Panc1 (cell line): ENCODE measurements at regions not wholly inside any gene's neighbourhood (a gene's known extent, or its start where the extent isn't known, plus 50 kb on each side); places are given as distances from the start of the nearest gene placed in this dataset.

Experiments
- ATAC-seq: fragments of 200-7000 bp; cut with Tn5 transposase; 2 replicates; pipeline ENCODE4 v1.9.1; 2020; ENCODE audit warnings: mild to moderate bottlenecking, moderate library complexity
- BruUV-seq: library from RNA; stranded (reverse); fragments of 400-500 nt; replicated peaks from 2 replicates; lab custom pipeline; 2021; lab: Mats Ljungman, UMichigan
- CTCF ChIA-PET: fragments of 300-600 bp; sonication (Branson Sonifier 250); formaldehyde crosslinking; loops from one replicate; lab custom pipeline; 2022; ENCODE audit warnings: antibody characterized with exemption; lab: Charles Lee
- POLR2A ChIA-PET: fragments of 300-600 bp; sonication (Branson Sonifier 250); formaldehyde crosslinking; loops from one replicate; lab custom pipeline; 2022; ENCODE audit warnings: antibody characterized with exemption; lab: Charles Lee
- DNase-seq: peaks from one replicate; pipeline ENCODE4 v3.0.0-alpha.2; 2010; ENCODE audit warnings: low read depth, low spot score
- H3K27ac ChIP-seq: 2 replicates; pipeline ENCODE4 v1.5.1; 2011; ENCODE audit warnings: mild to moderate bottlenecking, low read length, inconsistent platforms
- H3K27me3 ChIP-seq: fragments of 200-500 bp; sonication (Bioruptor generic); 2 replicates; pipeline ENCODE4 v1.6.0; 2014; ENCODE audit warnings: low read length, inconsistent platforms; ENCODE audit not compliant: control insufficient read depth, insufficient read depth
- H3K36me3 ChIP-seq: fragments of 200-500 bp; sonication (Bioruptor generic); 2 replicates; pipeline ENCODE4 v1.5.1; 2014; ENCODE audit warnings: inconsistent platforms, mild to moderate bottlenecking, low read length, moderate library complexity; ENCODE audit not compliant: control insufficient read depth, insufficient read depth
- H3K4me1 ChIP-seq: 2 replicates; pipeline ENCODE4 v1.5.1; 2011; ENCODE audit warnings: inconsistent platforms, mild to moderate bottlenecking, low read length, moderate library complexity; ENCODE audit not compliant: control insufficient read depth, insufficient read depth
- H3K4me3 ChIP-seq, 2 experiments: 2 replicates each; pipeline ENCODE4 v1.5.1; 2011 to 2012; ENCODE audit warnings: low read depth in 2 of 2, low read length in 2 of 2, mild to moderate bottlenecking in 2 of 2, inconsistent platforms in 1 of 2, moderate library complexity in 1 of 2
- H3K9me3 ChIP-seq: fragments of 200-500 bp; sonication (Bioruptor generic); 2 replicates; pipeline ENCODE4 v1.5.1; 2014; ENCODE audit warnings: low read depth, mild to moderate bottlenecking, inconsistent platforms, low read length, moderate library complexity; ENCODE audit not compliant: control insufficient read depth, insufficient read depth
- CTCF ChIP-seq: fragments of 450-650 bp; IDR thresholded peaks from 2 replicates; pipeline ENCODE4 v1.5.1; 2017; ENCODE audit warnings: mild to moderate bottlenecking
- POLR2AphosphoS5 ChIP-seq: IDR thresholded peaks from 2 replicates; pipeline ENCODE4 v1.6.1; 2012; ENCODE audit warnings: mild to moderate bottlenecking, low read depth, low read length, moderate library complexity
- REST ChIP-seq, 2 experiments: IDR thresholded peaks; 2 replicates each; pipeline ENCODE4 v1.6.1; 2011 to 2012; ENCODE audit warnings: low read depth in 2 of 2, control low read depth in 1 of 2, low read length in 1 of 2, mild to moderate bottlenecking in 1 of 2, moderate library complexity in 1 of 2; ENCODE audit not compliant: insufficient read depth in 1 of 2
- SIN3A ChIP-seq: IDR thresholded peaks from 2 replicates; pipeline ENCODE4 v1.6.1; 2012; ENCODE audit warnings: low read depth, mild to moderate bottlenecking, low read length, moderate library complexity, borderline replicate concordance; ENCODE audit not compliant: insufficient read depth
- TCF7L2 ChIP-seq: IDR thresholded peaks from 2 replicates; pipeline ENCODE4 v1.6.1; 2011; ENCODE audit warnings: mild to moderate bottlenecking, low read depth, low read length, inconsistent platforms
- in situ Hi-C: cut with HindIII; loops from 2 replicates; pipeline ENCODE4 v1.10.0; 2016; ENCODE audit warnings: low sequenced_read_pairs, low pct_unique_long_range_greater_than_20kb
- intact Hi-C: fragments of 100-400 bp; cut with micrococcal nuclease; formaldehyde crosslinking; loops from one replicate; pipeline ENCODE4 v1.10.0; 2022; ENCODE audit not compliant: unreplicated experiment

- TF ChIP-seq TCF7L2 (no peak), CTCF (no peak), POLR2AphosphoS5 (no peak), REST (IDR thresholded peaks at IDR 0.05; ENCODE audit: insufficient read depth in 1 of 2, low read depth in 2 of 2, low read length in 1 of 2) (no peak), SIN3A (no peak)
- in situ Hi-C loops, result no loop called here
- intact Hi-C loops, result no loop called here
- CTCF ChIA-PET, result no interaction called here
- BruUV-seq, result no TSS peak
- Histone ChIP-seq H3K36me3 (no peaks in the 10 kb centered on the region), H3K4me3 (no peak overlapping the region), H3K9me3 (no peaks in the 10 kb centered on the region), H3K27me3 (no peaks in the 10 kb centered on the region), H3K4me1 (no peaks in the 10 kb centered on the region), H3K27ac (no peak overlapping the region)
- DNase-seq (no peak), ATAC-seq (no peak)
- POLR2A ChIA-PET, result no interaction called here
These were observed 459.2 kb upstream of the ARRDC4 start for GRCh38 chr15:97501291-97501690.

GRCh38 chr15:97502038-97502437, 458.5 kb upstream of the ARRDC4 start:
- no TSS peak for BruUV-seq
- in situ Hi-C loops (no loop called here), intact Hi-C loops (no loop called here)
- no peaks in the 10 kb centered on the region for H3K27me3 ChIP-seq
- no peaks in the 10 kb centered on the region for H3K4me1 ChIP-seq
- DNase-seq (no peak), ATAC-seq (no peak)
- ChIA-PET POLR2A (no interaction called here), CTCF (no interaction called here)
- no peaks in the 10 kb centered on the region for H3K36me3 ChIP-seq
- no peak overlapping the region for H3K4me3 ChIP-seq
- TF ChIP-seq SIN3A (no peak), POLR2AphosphoS5 (no peak)
- no peaks in the 10 kb centered on the region for H3K9me3 ChIP-seq
- no peak overlapping the region for H3K27ac ChIP-seq

- in situ Hi-C loops, result no loop called here
- no peak overlapping the region for H3K27ac ChIP-seq
- ATAC-seq, result no peak
These were observed 456.3 kb upstream of the ARRDC4 start for GRCh38 chr15:97504031-97504792.

More at GRCh38 chr15:97504031-97504792, 456.3 kb upstream of the ARRDC4 start:
- Histone ChIP-seq H3K9me3 (no peaks in the 10 kb centered on the region), H3K36me3 (no peaks in the 10 kb centered on the region), H3K4me1 (no peaks in the 10 kb centered on the region), H3K4me3 (no peak overlapping the region), H3K27me3 (no peaks in the 10 kb centered on the region)
- intact Hi-C loops, result no loop called here
- no peak for TF ChIP-seq CTCF
- TF ChIP-seq POLR2AphosphoS5, result no peak
- no peak for TF ChIP-seq REST (IDR thresholded peaks at IDR 0.05; ENCODE audit: insufficient read depth in 1 of 2, low read depth in 2 of 2, low read length in 1 of 2)
- TF ChIP-seq SIN3A, result no peak
- TF ChIP-seq TCF7L2, result no peak
- CTCF ChIA-PET, result no interaction called here
- BruUV-seq, result no TSS peak
- DNase-seq, result no peak
- POLR2A ChIA-PET, result no interaction called here
